Astrocyte (in vitro differentiated cells and primary cell): ENCODE measurements at regions not wholly inside any gene's neighbourhood (a gene's known extent, or its start where the extent isn't known, plus 50 kb on each side); places are given as distances from the start of the nearest gene placed in this dataset.
A peak's percentile ranks its signal among the peaks of the same experiment; 100 is the strongest.

Experiments
- DNase-seq: peaks from one replicate; pipeline ENCODE4 v3.0.0-alpha.2; 2010; ENCODE audit warnings: low read depth
- FAIRE-seq: peaks from 2 replicates; lab custom pipeline; 2011; peaks lifted over from hg19 to GRCh38; lab: Jason Lieb, UNC
- H2AFZ ChIP-seq: 2 replicates; pipeline ENCODE4 v1.6.0; 2012; ENCODE audit warnings: low read depth, low read length, inconsistent platforms
- H3K27ac ChIP-seq: 2 replicates; pipeline ENCODE4 v1.5.1; 2011; ENCODE audit warnings: low read depth, low read length, inconsistent platforms
- H3K27me3 ChIP-seq: 2 replicates; pipeline ENCODE4 v1.6.0; 2011; ENCODE audit warnings: low read length, inconsistent platforms; ENCODE audit not compliant: insufficient read depth
- H3K36me3 ChIP-seq: 2 replicates; pipeline ENCODE4 v1.5.1; 2011; ENCODE audit warnings: low read length, inconsistent platforms; ENCODE audit not compliant: insufficient read depth
- H3K4me1 ChIP-seq: 2 replicates; pipeline ENCODE4 v1.5.1; 2011; ENCODE audit warnings: low read length, inconsistent platforms; ENCODE audit not compliant: insufficient read depth
- H3K4me2 ChIP-seq: 2 replicates; pipeline ENCODE4 v1.6.0; 2012; ENCODE audit warnings: low read length, inconsistent platforms
- H3K4me3 ChIP-seq: 2 replicates; pipeline ENCODE4 v1.5.1; 2011; ENCODE audit warnings: low read depth, mild to moderate bottlenecking, low read length, inconsistent platforms; ENCODE audit not compliant: insufficient read depth
- H3K79me2 ChIP-seq: 2 replicates; pipeline ENCODE4 v1.6.0; 2012; ENCODE audit warnings: mild to moderate bottlenecking, low read length, inconsistent platforms; ENCODE audit not compliant: insufficient read depth
- H3K9ac ChIP-seq: 2 replicates; pipeline ENCODE4 v1.6.0; 2012; ENCODE audit warnings: mild to moderate bottlenecking, low read length, inconsistent platforms
- H3K9me3 ChIP-seq: 2 replicates; pipeline ENCODE4 v1.5.1; 2012; ENCODE audit warnings: low read depth, mild to moderate bottlenecking, low read length, inconsistent platforms; ENCODE audit not compliant: insufficient read depth
- H4K20me1 ChIP-seq: 2 replicates; pipeline ENCODE4 v1.6.0; 2012; ENCODE audit warnings: low read length, inconsistent platforms; ENCODE audit not compliant: insufficient read depth
- H3K27ac Mint-ChIP-seq: one replicate; pipeline ENCODE4 v1.8.0; 2021; ENCODE audit warnings: mild to moderate bottlenecking, mixed read lengths; ENCODE audit not compliant: unreplicated experiment
- H3K27me3 Mint-ChIP-seq: one replicate; pipeline ENCODE4 v1.8.0; 2021; ENCODE audit warnings: low read depth, mixed read lengths; ENCODE audit not compliant: unreplicated experiment
- H3K36me3 Mint-ChIP-seq: one replicate; pipeline ENCODE4 v1.8.0; 2021; ENCODE audit warnings: low read depth, mixed read lengths; ENCODE audit not compliant: unreplicated experiment
- H3K4me1 Mint-ChIP-seq: one replicate; pipeline ENCODE4 v1.8.0; 2021; ENCODE audit warnings: low read depth, mixed read lengths; ENCODE audit not compliant: unreplicated experiment
- H3K4me3 Mint-ChIP-seq: one replicate; pipeline ENCODE4 v1.8.0; 2021; ENCODE audit warnings: mild to moderate bottlenecking, moderate library complexity, mixed read lengths; ENCODE audit not compliant: unreplicated experiment
- H3K9me3 Mint-ChIP-seq: one replicate; pipeline ENCODE4 v1.8.0; 2021; ENCODE audit warnings: mild to moderate bottlenecking, mixed read lengths; ENCODE audit not compliant: unreplicated experiment
- EZH2 ChIP-seq: IDR thresholded peaks from 2 replicates; pipeline ENCODE4 v1.6.1; 2012; ENCODE audit warnings: mild to moderate bottlenecking, low read length, inconsistent platforms; ENCODE audit not compliant: insufficient read depth
- TF ChIP-seq, protein P1 (sequence below): IDR thresholded peaks from 2 replicates; pipeline ENCODE4 v1.5.1; 2011; ENCODE audit warnings: low read depth, mild to moderate bottlenecking, inconsistent platforms, low read length, moderate library complexity; ENCODE audit not compliant: insufficient read depth

- Histone ChIP-seq H3K9me3 (no peaks in the 10 kb centered on the region), H3K79me2 (no peaks in the 10 kb centered on the region), H3K4me2 (no peak overlapping the region), H3K27me3 (no peaks in the 10 kb centered on the region), H3K27ac (no peak overlapping the region), H2AFZ (no peak overlapping the region), H3K4me3 (no peak overlapping the region), H3K36me3 (no peaks in the 10 kb centered on the region), H3K4me1 (no peaks in the 10 kb centered on the region), H3K9ac (no peak overlapping the region), H4K20me1 (no peaks in the 10 kb centered on the region)
- Mint-ChIP-seq H3K27me3 (no peaks in the 10 kb centered on the region), H3K4me1 (peaks cover 2% of the 10 kb centered on the region), H3K36me3 (no peaks in the 10 kb centered on the region), H3K27ac (no peak overlapping the region), H3K4me3 (no peak overlapping the region), H3K9me3 (no peaks in the 10 kb centered on the region)
- DNase-seq, result no peak
- TF ChIP-seq EZH2, result no peak
- TF ChIP-seq, protein P1, sequence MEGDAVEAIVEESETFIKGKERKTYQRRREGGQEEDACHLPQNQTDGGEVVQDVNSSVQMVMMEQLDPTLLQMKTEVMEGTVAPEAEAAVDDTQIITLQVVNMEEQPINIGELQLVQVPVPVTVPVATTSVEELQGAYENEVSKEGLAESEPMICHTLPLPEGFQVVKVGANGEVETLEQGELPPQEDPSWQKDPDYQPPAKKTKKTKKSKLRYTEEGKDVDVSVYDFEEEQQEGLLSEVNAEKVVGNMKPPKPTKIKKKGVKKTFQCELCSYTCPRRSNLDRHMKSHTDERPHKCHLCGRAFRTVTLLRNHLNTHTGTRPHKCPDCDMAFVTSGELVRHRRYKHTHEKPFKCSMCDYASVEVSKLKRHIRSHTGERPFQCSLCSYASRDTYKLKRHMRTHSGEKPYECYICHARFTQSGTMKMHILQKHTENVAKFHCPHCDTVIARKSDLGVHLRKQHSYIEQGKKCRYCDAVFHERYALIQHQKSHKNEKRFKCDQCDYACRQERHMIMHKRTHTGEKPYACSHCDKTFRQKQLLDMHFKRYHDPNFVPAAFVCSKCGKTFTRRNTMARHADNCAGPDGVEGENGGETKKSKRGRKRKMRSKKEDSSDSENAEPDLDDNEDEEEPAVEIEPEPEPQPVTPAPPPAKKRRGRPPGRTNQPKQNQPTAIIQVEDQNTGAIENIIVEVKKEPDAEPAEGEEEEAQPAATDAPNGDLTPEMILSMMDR, result no peak
- no peak for FAIRE-seq
Measured at GRCh38 chr13:79642596-79642995, 161.6 kb downstream of the NDFIP2 start.

GRCh38 chr13:79637133-79637763 lies 156.3 kb downstream of the NDFIP2 start:
- Histone ChIP-seq H3K9ac (no peak overlapping the region), H2AFZ (no peak overlapping the region), H3K27ac (no peak overlapping the region), H3K36me3 (no peaks in the 10 kb centered on the region), H3K4me2 (no peak overlapping the region), H4K20me1 (no peaks in the 10 kb centered on the region), H3K27me3 (no peaks in the 10 kb centered on the region), H3K9me3 (no peaks in the 10 kb centered on the region), H3K79me2 (no peaks in the 10 kb centered on the region), H3K4me3 (no peak overlapping the region), H3K4me1 (no peaks in the 10 kb centered on the region)
- TF ChIP-seq, protein P1, result no peak
- TF ChIP-seq EZH2, result no peak
- Mint-ChIP-seq H3K27me3 (no peaks in the 10 kb centered on the region), H3K9me3 (no peaks in the 10 kb centered on the region), H3K36me3 (no peaks in the 10 kb centered on the region), H3K4me3 (no peak overlapping the region), H3K4me1 (no peaks in the 10 kb centered on the region), H3K27ac (no peak overlapping the region)
- DNase-seq (peak; percentile 11), FAIRE-seq (no peak)

DNA sequence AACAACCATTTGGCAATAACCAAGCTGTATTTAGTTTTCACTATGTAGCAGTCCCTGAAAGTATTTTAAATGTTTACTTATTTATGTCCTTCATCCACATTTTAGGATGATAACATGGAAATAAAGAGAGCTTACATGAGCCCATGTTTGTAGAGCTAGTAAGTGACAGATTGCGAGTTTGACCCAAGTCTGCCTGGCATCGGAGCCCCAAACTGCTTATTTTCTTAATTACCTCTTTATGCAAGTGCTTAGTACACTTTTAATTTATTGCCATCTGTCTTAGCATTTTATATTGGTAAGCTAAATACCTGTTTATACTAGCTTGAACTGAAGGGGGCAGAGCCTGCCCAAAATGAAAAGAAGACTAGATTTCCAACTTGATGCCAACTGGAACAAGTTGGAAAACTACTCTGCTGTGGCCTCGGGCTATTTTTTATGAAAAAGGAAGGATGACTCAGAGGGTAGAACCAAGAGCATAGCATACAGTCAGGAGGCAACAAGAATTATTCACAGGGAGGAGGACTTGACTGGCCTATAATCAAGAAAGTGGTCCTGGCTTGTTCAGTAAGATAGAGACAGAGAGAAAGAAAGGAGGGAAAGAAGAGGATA lies 150.2 kb downstream of the NDFIP2 start:
- H3K27ac ChIP-seq, result no peak overlapping the region
- H3K9me3 ChIP-seq, result no peaks in the 10 kb centered on the region
- H3K27ac Mint-ChIP-seq, result no peak overlapping the region
- no peak overlapping the region for H3K4me2 ChIP-seq
- peaks cover 3% of the 10 kb centered on the region for H3K4me1 Mint-ChIP-seq
- H3K27me3 ChIP-seq, result no peaks in the 10 kb centered on the region
- peak overlapping the region; percentile 9 for H3K4me3 Mint-ChIP-seq
- no peak overlapping the region for H2AFZ ChIP-seq
- H3K4me1 ChIP-seq, result no peaks in the 10 kb centered on the region
- DNase-seq, result peak; percentile 61
- no peaks in the 10 kb centered on the region for H3K79me2 ChIP-seq
- FAIRE-seq, result no peak
- H4K20me1 ChIP-seq, result no peaks in the 10 kb centered on the region
- TF ChIP-seq, protein P1, result peak; percentile 21
- TF ChIP-seq EZH2, result no peak
- H3K9ac ChIP-seq, result no peak overlapping the region
- no peaks in the 10 kb centered on the region for H3K27me3 Mint-ChIP-seq
- no peaks in the 10 kb centered on the region for H3K36me3 Mint-ChIP-seq
- H3K4me3 ChIP-seq, result no peak overlapping the region
- H3K36me3 ChIP-seq, result no peaks in the 10 kb centered on the region
- peaks cover 2% of the 10 kb centered on the region for H3K9me3 Mint-ChIP-seq
